ENCODE measurements at regions not wholly inside any gene's neighbourhood (a gene's known extent, or its start where the extent isn't known, plus 50 kb on each side); places are given as distances from the start of the nearest gene placed in this dataset.

DNA sequence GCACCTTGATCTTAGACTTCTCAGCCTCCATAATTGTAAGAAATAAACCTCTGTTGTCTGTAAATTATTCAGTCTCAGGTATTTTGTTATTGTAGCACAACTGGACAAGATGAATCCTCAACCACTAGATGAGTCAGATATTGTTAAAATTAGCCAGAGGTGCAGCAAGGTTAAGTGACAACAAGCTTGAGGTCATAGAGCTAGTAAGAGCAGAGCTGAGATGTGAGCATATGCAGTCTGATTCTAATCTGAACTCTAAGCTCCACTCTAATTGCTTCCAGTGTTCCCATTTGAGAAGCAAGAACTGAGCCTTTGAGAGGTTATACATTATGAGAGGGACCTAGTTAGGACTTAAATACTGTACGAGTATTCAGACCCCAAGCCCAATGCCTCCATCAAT is 93.1 kb downstream of the FZD1 start:
- no peaks in the 10 kb centered on the region for H3K4me1 ChIP-seq (ENCODE audit: control insufficient read depth in 2 of 2, insufficient read depth in 2 of 2, low read length in 2 of 2)
- DNase-seq (no peak), ATAC-seq (ENCODE audit: low read depth) (no peak)
- H3K36me3 ChIP-seq (replicated peaks in 1 of 2; ENCODE audit: control extremely low read depth in 1 of 2, control insufficient read depth in 1 of 2, extremely low read depth in 1 of 2, insufficient read depth in 2 of 2, low read length in 1 of 2), result no peaks in the 10 kb centered on the region
- no peaks in the 10 kb centered on the region for H3K27me3 ChIP-seq (replicated peaks in 1 of 4; ENCODE audit: control extremely low read depth in 1 of 4, control insufficient read depth in 3 of 4, insufficient read depth in 4 of 4, low read length in 3 of 4)
- Mint-ChIP-seq H3K9me3 (ENCODE audit: insufficient read depth) (no peaks in the 10 kb centered on the region), H3K4me3 (no peak overlapping the region), H3K4me1 (no peaks in the 10 kb centered on the region), H3K27me3 (peaks cover 14% of the 10 kb centered on the region), H3K27ac (no peak overlapping the region)
- H3K4me3 ChIP-seq (ENCODE audit: control extremely low read depth in 1 of 5, extremely low read depth in 1 of 5, insufficient read depth in 1 of 5, low read depth in 2 of 5, low read length in 4 of 5), result no peak overlapping the region
- intact Hi-C loops (cut with micrococcal nuclease), result no loop called here
- no peak overlapping the region for H3K4me2 ChIP-seq (replicated peaks; ENCODE audit: low read depth, low read length, poor library complexity, severe bottlenecking)
- no CpG with 5 or more reads among the region's 1 CpG for WGBS (ENCODE audit: insufficient coverage)
- TF ChIP-seq EZH2 (IDR thresholded peaks at IDR 0.05; ENCODE audit: borderline replicate concordance, insufficient read depth, low read depth, low read length, poor library complexity, severe bottlenecking) (no peak), CTCF (IDR thresholded peaks at IDR 0.05) (no peak)
- H2AFZ ChIP-seq (ENCODE audit: insufficient read depth, low read depth, low read length, poor library complexity, severe bottlenecking), result no peak overlapping the region
- no peaks in the 10 kb centered on the region for H3K79me2 ChIP-seq (ENCODE audit: control insufficient read depth, insufficient read depth, low read length)
- H3K9me3 ChIP-seq (ENCODE audit: control extremely low read depth in 1 of 3, control insufficient read depth in 2 of 3, insufficient read depth in 1 of 3, low read length in 2 of 3), result no peaks in the 10 kb centered on the region
- no peak overlapping the region for H3K27ac ChIP-seq (ENCODE audit: low read length in 2 of 2)
- no peak overlapping the region for H3K9ac ChIP-seq (ENCODE audit: low read length)
- H4K20me1 ChIP-seq (ENCODE audit: control insufficient read depth, insufficient read depth, low read length, poor library complexity, severe bottlenecking), result no peaks in the 10 kb centered on the region
- CTCF ChIA-PET, result no interaction called here
- POLR2A ChIA-PET, result no interaction called here

GRCh38 chr7:91357901-91358300 is 93.7 kb downstream of the FZD1 start:
- Mint-ChIP-seq H3K27ac (no peak overlapping the region), H3K4me3 (no peak overlapping the region), H3K4me1 (no peaks in the 10 kb centered on the region), H3K27me3 (peaks cover 15% of the 10 kb centered on the region), H3K9me3 (ENCODE audit: insufficient read depth) (no peaks in the 10 kb centered on the region)
- DNase-seq (no peak), ATAC-seq (ENCODE audit: low read depth) (no peak)
- H3K79me2 ChIP-seq (ENCODE audit: control insufficient read depth, insufficient read depth, low read length), result no peaks in the 10 kb centered on the region
- CTCF ChIA-PET, result no interaction called here
- no peaks in the 10 kb centered on the region for H4K20me1 ChIP-seq (ENCODE audit: control insufficient read depth, insufficient read depth, low read length, poor library complexity, severe bottlenecking)
- no peaks in the 10 kb centered on the region for H3K27me3 ChIP-seq (replicated peaks in 1 of 4; ENCODE audit: control extremely low read depth in 1 of 4, control insufficient read depth in 3 of 4, insufficient read depth in 4 of 4, low read length in 3 of 4)
- H3K4me1 ChIP-seq (ENCODE audit: control insufficient read depth in 2 of 2, insufficient read depth in 2 of 2, low read length in 2 of 2), result no peaks in the 10 kb centered on the region
- POLR2A ChIA-PET, result no interaction called here
- no peak overlapping the region for H3K4me2 ChIP-seq (replicated peaks; ENCODE audit: low read depth, low read length, poor library complexity, severe bottlenecking)
- intact Hi-C loops (cut with micrococcal nuclease), result no loop called here
- H3K27ac ChIP-seq (ENCODE audit: low read length in 2 of 2), result no peak overlapping the region
- H3K4me3 ChIP-seq (ENCODE audit: control extremely low read depth in 1 of 5, extremely low read depth in 1 of 5, insufficient read depth in 1 of 5, low read depth in 2 of 5, low read length in 4 of 5), result no peak overlapping the region
- H3K9ac ChIP-seq (ENCODE audit: low read length), result no peak overlapping the region
- H3K9me3 ChIP-seq (ENCODE audit: control extremely low read depth in 1 of 3, control insufficient read depth in 2 of 3, insufficient read depth in 1 of 3, low read length in 2 of 3), result no peaks in the 10 kb centered on the region
- H2AFZ ChIP-seq (ENCODE audit: insufficient read depth, low read depth, low read length, poor library complexity, severe bottlenecking), result no peak overlapping the region
- no CpG with 5 or more reads among the region's 1 CpG for WGBS (ENCODE audit: insufficient coverage)
- TF ChIP-seq CTCF (IDR thresholded peaks at IDR 0.05), result no peak
- TF ChIP-seq EZH2 (IDR thresholded peaks at IDR 0.05; ENCODE audit: borderline replicate concordance, insufficient read depth, low read depth, low read length, poor library complexity, severe bottlenecking), result no peak
- H3K36me3 ChIP-seq (replicated peaks in 1 of 2; ENCODE audit: control extremely low read depth in 1 of 2, control insufficient read depth in 1 of 2, extremely low read depth in 1 of 2, insufficient read depth in 2 of 2, low read length in 1 of 2), result no peaks in the 10 kb centered on the region
